Umbilical cord (tissue), 1 donor: ENCODE measurements at regions not wholly inside any gene's neighbourhood (a gene's known extent, or its start where the extent isn't known, plus 50 kb on each side); places are given as distances from the start of the nearest gene placed in this dataset.
A peak's percentile ranks its signal among the peaks of the same experiment; 100 is the strongest.

Experiments
- DNase-seq: peaks from one replicate; pipeline ENCODE4 v3.0.0-alpha.2; 2015; ENCODE audit warnings: low spot score

DNA sequence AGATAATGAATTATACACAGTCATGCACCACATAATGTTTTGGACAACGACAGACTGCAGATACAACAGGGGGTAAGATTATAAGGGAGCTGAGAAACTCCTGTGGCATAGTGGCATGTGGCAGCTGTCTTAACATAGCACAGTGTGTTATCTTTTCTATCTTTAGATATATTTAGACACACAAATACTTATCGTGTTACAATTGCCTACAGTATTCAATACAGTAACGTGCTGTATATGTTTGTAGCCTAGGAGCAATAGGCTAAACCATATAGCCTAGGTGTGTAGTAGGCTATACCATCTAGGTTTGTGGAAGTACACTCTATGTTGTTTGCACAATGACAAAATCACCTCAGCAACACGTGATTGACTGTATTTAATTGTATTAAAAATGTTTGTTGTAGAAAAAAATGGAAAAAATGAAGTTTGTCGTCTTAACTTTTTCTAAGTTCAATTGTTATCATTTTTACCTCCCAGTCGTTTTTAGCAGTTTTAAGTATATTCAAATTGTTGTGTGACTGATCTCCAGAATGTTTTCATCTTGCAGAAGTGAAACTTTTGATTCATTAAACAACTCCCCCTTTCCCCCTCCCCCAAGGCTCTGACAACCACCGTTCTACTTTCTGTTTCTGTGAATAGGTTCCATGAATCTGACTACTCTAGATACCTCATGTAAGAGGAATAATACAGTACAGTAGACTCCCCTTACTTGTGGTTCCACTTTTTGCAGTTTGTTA lies 351.0 kb upstream of the B3GALT2 start:
- no peak for DNase-seq

GRCh38 chr1:193533853-193534252 lies 347.4 kb upstream of the B3GALT2 start:
- no peak for DNase-seq

DNA sequence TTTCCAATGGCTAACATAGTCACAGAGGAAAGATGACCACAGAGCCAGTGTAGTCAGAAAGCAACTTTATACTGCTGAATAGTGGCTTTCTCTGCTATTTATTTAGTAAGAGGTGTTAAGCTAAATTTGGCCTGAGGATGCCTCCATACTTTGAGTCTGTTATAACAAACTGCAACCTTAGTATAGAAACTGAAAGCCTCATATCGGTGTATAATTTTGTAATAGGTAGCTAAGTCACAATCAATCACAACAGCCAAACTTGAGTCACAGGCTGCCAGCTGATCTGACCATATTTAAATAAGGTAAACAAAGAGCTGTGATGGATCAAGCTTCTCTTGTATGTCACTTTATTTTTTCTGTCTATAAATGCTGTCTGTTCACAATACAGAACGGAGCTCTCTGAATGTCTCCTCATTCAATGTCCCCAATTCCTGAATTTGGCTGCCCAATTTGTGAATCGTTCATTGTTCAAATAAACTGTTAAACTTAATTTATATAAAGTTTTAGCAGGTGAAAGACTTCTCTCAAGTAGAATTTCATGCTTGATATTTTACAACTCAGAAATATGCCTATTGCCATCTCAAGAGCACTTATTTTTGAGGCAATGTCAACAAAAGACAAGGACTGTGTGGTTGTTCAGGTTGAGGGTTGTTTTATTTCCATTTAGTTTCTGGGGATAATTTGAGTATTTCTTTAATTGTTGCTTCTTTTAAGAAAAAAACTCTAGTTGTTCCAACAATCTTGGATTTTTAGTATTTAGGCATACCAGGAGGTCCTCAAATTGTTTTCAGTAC lies 339.7 kb upstream of the B3GALT2 start:
- no peak for DNase-seq

DNA sequence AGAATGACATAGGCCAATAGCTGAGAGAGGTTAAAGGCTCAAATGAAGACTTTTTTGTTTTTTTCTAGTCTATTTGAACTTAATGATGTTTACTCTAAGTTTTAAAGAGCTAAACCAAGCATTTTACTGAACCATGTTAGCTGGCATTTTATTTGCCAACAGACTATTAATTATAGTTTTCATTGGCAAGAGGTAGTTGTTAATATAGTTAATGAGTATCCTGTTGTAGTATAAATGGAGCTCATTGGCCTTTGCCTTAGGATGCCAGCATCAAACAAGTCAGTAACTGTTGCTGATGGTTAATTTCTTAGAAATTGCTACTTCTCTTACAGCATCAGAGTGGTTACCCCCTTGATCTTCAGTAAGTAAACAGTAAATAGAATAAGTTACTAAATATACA lies 339.0 kb upstream of the B3GALT2 start:
- no peak for DNase-seq

DNA sequence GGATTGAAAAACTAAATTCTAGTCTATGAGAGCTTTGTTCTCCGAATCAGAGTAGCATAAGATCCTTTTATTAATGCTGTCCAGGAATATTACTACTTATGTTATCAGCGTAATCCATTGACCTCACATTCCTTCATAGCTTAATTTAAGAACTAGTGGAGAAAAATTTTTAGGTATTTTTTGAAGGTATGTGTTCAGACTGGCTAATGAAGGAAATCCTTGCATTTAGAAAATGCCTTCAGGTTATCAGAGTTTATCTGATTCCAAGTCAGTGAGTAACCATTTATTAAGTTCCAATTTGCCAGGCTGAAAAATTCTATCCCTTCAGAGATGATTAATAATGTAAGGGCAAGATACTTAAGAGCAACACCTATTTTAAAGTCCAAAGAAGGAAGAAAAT lies 338.2 kb upstream of the B3GALT2 start:
- peak; percentile 45 for DNase-seq

- DNase-seq = peak; percentile 93
Observed at GRCh38 chr1:193524021-193524420, 337.6 kb upstream of the B3GALT2 start.

- no peak for DNase-seq
Observed at GRCh38 chr1:193520472-193520871, 334.1 kb upstream of the B3GALT2 start.

- no peak for DNase-seq
Observed at GRCh38 chr1:193519922-193520321, 333.5 kb upstream of the B3GALT2 start.

GRCh38 chr1:193516755-193517388 lies 330.5 kb upstream of the B3GALT2 start:
- DNase-seq = no peak

DNA sequence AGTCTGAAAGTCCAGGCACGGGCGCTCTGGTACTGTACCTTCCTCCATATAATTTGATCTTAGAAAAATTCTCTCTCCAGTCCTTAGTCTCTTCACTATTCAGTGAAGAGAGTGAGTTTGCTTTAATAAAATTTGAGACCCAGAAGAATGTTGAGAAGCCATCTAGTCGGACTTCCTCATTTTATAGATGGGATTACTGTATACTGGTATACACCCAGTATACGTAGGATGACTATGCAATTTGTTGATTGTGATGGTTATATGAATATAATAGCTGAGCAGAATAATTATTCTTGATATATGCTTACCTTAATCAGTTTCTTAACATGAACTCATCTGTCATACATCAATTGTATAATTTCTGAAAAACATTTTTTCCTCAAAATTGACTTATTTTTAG lies 328.0 kb upstream of the B3GALT2 start:
- DNase-seq = no peak

DNA sequence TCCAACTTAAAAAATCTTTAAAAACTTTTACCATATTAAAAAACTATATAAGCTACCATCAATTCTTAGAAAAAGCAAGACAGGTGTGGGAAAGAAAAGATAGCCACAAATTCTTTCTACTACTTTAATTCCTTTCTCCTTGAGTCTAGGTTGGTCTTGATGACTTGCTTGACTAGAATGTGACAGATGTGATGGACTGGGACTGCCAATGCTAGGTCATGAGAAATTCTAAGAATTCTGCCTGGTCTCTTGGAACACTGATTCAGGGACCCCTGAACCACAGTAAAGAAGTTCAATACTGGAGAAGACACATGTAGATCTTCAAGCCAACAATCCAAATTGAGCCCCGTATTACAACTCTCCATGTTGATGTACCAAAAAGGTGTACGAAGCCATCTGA lies 326.6 kb upstream of the B3GALT2 start:
- no peak for DNase-seq

DNA sequence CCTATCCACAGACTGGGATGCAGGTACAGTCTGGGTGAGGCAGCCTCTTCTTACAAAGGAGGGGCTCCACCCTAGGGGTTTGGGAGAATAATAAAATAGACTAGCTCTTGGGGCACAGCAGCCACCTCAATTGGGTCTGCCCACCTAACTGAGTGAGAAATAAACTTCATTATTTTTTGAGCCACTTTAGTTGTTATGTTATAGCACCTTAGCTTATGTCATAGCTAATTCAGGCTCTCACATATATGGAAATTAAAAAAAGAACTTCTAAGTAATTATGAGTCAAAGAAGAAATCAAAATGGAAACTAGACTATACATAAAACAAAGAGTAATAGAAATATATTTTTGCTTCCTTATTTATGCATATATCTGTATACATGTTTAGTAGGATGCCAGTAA lies 318.5 kb upstream of the B3GALT2 start:
- DNase-seq = no peak

DNA sequence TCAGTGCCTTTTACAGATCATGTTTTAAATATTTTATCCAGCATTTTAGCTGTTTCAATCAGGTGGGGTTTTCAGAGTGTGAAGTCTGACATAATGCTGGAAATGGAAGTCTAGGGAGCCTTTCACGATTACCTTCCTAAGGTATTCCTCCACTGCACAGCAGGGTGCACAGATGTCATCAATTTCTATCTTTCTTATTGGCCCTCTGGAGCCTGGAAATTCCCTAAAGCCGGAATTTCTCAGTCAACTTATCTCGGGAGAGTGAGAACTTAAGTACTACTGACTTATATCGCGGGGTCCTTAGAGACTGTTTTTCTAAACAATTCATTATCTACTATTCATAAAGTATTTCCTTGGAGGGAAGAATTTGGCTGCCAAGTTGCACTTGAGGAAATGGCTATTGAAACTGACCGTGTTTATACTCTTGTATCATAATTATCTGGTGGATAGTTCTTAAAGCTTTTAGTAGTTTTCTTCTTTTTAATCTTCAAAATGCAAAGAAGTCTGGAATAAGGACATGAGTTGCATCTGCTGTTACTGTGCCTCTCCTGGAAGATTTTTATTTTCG lies 311.8 kb upstream of the B3GALT2 start:
- peak; percentile 11 for DNase-seq

DNA sequence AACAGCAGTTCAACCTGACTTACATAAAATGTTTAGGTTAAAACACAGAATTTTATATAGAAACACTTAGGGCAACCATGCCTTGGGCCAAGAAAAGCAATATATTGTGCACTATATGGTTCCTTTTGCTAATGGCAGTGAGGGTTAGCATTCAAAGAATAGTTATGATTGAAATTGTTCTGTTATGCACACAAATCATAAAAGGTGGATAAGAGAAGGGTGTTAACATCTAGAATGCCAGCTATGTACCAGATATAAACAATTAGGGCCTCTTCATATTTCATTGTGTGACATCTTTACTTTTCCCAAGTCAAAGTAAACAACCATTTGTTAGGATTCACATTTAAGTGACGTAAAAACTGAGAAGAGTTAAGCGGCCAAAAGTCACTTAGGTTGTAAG lies 308.0 kb upstream of the B3GALT2 start:
- DNase-seq = no peak

DNA sequence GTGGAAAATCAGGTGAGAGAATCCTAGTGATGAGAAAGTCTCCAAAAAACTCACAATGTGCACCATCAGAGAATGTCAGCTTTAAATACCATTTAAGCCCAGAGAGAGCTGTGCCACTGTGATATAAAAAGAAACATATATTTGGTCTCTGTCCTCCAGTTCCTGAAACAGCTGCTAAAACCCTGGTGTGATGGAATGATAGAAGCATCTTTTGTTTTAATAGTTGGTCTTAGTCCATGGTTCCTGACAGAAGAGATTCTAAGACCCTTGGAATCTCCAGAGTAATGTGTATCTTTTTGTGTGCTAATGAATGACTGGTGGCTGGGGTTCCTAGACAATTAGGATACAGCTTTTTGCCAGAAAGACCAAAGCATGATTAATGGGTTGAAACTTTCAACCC lies 302.8 kb upstream of the B3GALT2 start:
- DNase-seq = no peak

- no peak for DNase-seq
Observed at GRCh38 chr1:193487722-193488121, 301.3 kb upstream of the B3GALT2 start.

- DNase-seq = peak; percentile 5
Observed at GRCh38 chr1:193486671-193487229, 300.3 kb upstream of the B3GALT2 start.

GRCh38 chr1:193480755-193481154 lies 294.3 kb upstream of the B3GALT2 start:
- no peak for DNase-seq

- DNase-seq = no peak
Observed at GRCh38 chr1:193479187-193479586, 292.8 kb upstream of the B3GALT2 start.

DNA sequence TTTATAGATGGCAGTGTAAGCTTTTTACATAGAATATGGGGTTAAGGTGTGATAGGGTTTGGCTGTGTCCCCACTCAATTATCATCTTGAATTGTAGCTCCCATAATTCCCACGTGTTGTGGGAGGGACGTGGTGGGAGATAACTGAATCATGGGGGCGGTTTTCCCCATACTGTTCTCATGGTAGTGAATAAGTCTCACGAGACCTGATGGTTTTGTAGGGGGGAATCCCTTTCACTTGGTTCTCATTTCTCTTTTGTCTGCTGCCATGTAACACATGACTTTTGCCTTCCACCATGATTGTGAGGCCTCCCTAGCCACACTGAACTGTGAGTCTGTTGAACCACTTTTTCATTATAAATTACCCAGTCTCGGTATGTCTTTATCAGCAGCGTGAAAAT lies 290.3 kb upstream of the B3GALT2 start:
- no peak for DNase-seq

DNA sequence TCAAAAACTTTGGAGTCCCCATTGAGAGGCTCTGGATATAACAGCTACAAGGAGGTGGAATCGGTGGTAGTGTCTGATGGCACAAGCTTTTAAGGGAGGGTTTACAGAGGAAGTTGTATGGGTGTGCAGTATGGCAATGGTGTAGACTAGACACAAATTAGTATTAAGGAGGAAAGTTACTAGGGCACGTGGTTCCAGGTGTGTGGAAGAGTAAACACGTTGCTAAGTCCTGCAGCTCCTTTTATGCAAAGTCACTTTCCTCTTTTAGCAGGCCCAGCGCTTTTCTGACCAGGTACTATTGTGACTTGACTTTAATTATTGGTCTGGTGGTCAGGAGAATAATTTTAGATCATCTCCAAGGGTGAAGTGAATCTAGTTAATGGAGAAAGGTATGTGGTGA lies 287.5 kb upstream of the B3GALT2 start:
- no peak for DNase-seq

DNA sequence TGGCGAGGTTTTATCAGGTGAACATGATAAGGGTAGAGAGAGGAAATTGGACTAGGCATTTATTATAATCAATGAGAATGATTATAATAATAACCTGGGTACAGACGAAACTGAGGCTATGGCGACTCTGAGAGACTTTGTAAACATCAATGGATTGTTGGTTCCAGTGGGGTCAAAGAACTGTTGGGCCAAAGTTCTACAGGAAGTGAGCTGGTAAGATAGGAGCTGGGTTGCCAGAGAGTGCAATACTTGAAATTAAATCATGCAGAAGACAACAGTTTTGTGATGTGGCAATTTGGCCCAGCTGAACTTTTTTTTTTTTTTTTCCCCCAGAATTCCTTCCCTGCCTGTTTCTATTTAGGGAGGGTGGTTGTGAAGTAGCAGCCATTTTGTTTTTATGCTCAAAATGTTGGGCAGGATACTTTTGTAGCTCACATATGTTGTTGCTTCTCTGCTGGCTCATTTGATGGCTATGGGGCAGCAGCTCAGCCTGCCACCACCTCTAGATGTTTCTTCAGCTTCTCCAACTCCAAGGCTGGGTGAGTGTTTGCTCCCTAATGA lies 286.5 kb upstream of the B3GALT2 start:
- no peak for DNase-seq
